Fibroblast of the conjunctiva (primary cell): ENCODE measurements at regions not wholly inside any gene's neighbourhood (a gene's known extent, or its start where the extent isn't known, plus 50 kb on each side); places are given as distances from the start of the nearest gene placed in this dataset.
"Not testable (repeated sequence)": the region's sequence is repeated elsewhere in the genome, so short reads cannot be mapped to it uniquely, and the experiment has no call there.

Source experiments
- DNase-seq: peaks from one replicate; pipeline ENCODE4 v3.0.0-alpha.2; 2010; ENCODE audit warnings: low read depth

DNA sequence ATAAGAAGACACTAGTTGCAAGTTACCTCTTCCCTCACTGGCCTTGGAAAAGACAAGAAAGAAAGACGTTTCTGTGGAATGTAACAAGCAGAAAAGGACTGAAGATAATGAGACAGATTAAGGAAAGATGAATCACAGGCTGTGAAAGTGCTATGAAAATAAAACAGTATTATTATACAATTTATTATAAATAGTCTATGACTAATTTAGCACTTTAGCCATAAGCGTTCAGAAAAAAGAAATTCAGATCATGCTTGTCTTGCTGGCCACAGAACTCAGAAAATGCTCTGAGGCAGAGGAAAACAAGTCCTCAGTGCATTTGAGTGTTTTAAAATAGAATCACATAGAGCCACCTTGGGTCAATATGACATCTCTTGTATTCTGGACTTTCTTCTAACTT, 174.8 kb upstream of the NBPF9 start:
- not testable (repeated sequence) for DNase-seq

DNA sequence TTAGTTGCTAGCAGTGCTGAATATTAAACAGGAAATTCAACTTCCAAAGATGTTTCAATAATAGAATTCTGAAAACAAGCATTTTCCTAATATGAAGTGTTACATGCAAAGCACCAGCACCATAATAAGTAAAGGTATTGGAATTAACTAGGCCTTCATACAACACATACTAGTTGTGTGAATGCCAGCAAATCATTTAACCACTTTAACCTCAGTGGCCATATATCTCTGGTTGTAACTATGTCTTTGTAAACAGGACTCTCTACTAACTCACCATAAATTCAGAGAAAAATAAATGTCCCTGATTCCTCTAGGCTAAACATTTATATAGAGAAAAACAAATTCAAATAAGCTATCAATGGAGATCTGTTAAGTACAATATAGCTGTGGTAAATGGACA, 175.7 kb upstream of the NBPF9 start:
- DNase-seq, result not testable (repeated sequence)

DNA sequence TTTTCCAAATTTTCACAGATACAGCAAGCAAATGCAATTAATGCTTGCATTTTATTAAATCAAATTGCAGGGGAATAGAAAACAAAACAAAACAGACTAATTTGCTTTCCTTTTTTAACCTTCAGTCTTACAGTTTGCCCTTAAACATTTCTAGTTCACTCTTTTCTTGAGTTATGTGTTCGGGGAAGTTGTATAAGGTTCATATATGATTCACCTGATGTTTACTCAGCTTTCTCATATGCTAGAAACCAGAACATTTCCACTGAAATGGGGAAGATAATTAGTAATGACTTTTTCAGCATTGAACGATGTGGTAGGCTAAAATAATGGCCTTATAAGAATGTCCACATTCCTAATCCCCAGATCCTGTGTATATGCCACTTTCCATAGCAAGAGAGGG, 176.2 kb upstream of the NBPF9 start:
- not testable (repeated sequence) for DNase-seq

DNA sequence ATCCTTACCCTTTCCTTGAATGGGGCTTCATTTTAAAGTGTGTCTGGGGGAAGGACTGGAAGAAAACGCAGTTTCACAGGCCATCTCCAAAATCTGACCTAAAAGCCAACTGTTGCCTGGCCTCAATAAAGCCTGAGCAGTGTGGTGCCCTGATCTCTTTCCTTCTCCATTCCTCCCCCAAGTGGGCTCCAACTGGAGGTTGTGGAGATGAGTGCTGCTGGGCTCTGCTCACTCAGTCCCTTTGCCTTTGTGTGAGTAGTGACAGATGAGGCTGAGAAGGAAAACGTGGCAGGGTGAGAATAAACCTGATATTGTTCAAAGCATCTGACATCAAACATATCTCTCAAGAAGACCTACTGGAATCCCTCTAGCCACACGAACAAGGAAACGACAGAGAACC, 181.4 kb upstream of the NBPF9 start:
- not testable (repeated sequence) for DNase-seq

DNA sequence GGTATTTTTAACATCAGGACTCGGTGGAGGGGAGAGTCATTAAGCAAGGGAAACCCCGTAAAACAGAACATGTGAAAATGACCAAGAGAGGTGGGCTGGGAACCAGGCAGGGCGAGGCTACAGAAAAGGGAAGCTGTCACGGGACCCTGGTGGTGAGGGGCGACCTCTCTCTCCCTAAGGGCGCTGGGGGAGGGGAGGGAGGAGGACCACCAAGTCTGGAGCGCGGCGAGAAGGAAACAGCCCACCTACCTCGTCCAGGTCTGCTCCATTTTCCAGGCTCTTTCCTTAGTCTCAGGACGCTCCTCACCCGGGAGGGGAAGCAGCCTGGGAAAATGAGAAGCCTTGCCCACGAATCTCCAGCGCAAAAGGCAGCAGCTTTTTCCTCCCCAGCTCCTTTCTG, 181.9 kb upstream of the NBPF9 start:
- DNase-seq, result not testable (repeated sequence)

DNA sequence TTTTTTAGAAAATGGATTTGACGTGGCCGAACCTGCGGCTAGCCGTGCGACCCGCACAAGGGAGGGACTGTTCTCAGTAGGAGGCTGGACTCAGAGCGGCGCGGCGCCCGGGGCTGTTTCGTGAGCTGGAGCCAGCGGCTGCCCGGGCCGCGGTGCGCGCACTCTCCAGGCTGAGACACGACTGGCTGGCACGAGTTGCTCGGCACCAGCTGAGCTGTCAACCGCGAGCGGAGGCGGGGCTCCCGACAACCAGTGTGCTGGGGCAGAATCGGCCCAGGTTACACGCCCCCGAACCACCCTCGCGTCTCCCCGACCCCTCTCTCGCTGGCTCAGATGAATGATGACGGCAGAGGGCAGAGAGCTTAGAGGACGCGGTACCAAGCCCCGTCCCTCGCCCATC, 182.3 kb upstream of the NBPF9 start:
- DNase-seq, result not testable (repeated sequence)

DNA sequence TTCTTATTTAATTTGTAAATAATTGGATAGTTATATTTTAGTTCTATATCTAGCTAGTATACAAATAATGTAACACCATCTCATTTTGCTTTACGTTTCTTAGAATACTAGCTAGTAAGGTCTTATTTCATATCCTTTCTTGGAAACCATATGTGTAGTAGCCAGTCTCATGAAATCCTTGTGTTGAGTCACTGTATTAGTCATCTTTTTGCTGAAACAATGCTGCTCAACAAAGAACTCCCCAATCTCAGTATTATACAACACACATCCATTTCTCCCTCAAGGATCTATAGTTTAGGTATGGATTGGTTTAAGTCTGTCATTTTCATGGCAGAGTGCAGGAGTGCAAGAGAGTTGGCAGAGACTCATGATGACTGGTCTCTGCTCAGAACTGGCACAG, 185.2 kb upstream of the NBPF9 start:
- DNase-seq, result not testable (repeated sequence)

DNA sequence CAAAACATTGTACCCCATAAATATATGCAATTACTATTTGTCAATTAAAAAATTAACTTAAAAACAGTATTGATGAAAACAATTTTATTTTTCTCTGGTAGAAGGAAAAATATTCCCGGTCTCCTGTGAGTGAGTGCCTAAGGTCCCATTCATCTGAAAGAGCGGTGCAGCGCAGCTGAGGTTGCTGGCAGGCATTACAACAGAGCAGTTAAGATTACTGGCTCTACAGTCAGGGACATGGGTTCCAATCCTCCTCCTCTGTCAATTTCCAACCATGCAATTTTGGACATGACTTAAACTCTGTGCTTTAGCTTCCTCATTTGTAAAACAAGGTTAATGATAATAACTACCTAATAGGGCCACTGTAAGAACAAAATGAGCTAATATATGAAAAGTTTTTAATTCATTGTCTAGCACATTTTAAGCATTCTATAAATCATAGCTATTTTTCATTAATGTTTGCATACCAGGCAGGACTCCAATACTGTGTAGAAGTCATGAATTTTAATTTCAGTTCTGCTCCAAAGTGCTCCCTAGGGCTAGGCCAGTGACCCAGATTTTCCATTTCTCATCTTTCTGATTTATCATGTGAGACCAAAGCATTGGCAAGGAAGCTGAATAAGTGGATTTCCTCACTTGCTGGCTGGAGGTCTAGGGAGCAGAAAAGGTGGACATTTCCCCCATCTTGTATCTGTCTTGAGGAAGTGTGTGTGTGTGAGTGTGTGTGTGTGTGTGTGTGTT, 174.2 kb upstream of the NBPF19 start:
- not testable (repeated sequence) for DNase-seq

DNA sequence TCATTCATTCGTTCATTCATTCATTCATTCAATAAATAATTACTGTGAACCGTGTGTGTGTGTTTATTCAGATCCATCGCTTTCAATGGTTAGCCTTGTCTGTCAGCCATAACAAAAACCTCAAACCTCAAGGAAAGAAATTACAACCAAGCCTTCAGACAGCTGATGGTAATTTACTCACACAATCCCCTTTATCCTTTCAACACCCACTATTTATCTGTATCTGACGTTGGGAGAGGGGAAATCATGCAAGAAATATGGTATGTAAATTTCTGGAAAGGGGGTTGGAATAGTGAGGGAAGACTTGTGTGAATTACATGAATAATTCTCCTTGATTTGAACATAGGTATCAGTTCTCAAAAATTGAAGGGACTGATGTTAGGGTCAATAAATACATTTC, 173.6 kb upstream of the NBPF19 start:
- DNase-seq, result not testable (repeated sequence)

DNA sequence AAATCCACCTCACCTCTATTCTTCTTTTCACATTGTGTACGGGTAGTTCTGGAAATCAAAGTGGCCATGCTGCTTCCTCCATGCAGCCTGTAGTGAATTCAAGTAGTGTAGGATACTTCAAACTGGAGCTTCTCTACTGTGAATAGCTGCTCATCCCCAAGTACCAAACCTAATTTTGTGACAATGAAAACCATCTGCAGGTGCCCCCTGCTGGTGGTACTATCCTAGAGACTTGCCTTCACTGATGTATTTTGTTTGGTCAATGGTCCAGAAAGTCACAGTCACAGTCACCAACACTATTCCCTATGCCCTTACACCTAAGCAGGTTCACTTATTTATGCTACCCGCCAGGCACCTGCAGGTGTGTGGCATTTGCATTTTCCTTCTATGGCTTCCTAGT, 170.0 kb upstream of the NBPF19 start:
- DNase-seq, result not testable (repeated sequence)

DNA sequence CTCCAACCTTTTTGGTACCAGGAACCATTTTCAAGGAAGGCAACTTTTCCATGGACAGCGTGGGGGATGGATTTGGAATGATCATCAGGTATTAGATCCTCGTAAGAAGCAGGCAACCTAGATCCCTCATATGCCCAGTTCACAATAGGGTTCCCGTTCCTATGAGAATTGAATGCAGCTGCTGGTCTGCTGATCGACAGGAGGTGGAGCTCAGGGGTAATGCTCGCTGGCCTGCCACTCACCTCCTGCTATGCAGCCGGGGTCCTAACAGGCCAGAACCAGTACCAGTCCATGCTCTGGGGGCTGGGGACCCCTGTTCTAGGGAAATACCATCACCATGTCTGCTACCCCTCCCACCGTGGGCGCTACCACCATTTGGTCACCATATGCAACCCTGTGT, 167.2 kb upstream of the NBPF19 start:
- DNase-seq, result not testable (repeated sequence)

DNA sequence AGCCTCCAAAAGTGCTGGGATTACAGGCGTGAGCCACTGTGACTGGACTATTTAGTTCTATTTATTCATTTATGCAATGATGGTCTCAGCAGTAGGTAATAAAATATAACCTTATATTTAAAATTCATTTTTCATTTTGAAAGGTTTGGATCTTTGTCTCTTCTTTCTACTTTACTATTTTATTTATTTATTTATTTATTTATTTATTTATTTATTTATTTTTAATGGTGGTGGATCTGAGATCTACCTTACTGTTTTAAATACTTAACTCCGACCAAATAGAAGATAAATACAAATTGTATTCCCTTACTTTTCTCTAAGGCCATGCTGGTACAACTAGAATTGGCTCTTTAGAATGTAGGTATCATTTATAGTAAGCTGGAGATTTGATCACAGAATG, 159.9 kb upstream of the NBPF19 start:
- DNase-seq, result not testable (repeated sequence)

DNA sequence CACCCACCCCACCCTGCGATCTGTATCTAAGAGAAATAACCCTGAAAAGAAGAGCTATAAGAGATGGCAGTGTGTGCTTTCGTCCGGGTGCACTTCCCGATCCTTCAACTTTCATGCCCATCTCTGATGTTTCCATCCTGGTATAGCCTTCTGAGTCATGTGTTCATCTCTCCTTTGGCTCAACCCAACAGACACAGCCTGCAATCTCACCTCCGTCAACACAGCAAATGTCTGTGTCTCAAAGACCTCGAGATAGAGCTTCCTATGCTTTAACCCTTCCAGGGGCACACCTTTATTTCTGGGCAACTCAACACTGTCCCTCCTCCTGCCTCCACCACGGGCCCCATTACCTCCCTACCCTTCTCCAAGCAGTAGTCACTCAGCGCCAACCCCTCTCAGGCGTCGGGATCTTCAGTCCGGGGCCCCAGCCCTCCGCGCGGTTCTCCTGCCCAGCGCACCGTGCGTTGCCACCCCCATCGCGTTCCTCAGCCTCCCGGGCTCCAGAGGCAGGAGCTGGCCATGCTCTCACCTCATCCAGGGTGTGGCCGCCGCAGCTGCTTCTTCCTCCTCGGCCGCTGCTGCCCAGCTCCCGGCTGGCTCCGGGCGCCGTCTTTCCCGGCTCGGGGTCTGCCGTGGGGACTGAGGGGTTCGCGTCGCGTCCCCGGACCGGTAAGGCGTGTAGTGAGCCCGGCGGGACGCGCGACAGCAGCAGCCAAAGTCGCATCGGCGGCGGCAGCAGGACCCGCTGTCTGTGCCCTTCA, 153.7 kb upstream of the NBPF19 start:
- DNase-seq, result not testable (repeated sequence)

DNA sequence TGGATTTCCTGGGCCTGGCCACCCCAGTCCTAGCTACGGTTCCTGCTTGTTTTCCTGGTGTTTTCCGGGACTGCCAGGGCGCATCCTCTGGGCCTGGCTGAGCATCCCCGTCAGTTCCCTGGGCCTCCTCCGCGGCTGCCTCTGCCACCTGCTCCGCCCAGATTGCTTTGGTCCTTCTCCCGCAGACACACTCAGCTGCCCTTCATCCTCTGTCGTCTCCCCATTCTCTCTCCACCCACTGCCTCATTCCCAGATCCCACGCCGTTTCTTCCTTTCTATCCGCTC, 153.2 kb upstream of the NBPF19 start:
- DNase-seq, result not testable (repeated sequence)

DNA sequence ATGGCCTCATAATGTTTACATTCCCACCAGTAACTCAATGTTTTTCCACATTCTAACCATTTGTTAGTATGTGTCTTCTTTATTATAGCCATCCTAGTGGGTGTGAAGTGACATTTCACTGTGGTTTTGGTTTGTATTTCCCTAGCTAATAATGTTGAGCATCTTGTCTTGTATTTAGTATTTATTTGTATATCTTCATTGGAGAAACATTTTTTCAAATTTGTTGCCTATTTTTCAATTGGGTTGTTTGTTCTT, 144.8 kb upstream of the NBPF19 start:
- DNase-seq, result not testable (repeated sequence)

DNA sequence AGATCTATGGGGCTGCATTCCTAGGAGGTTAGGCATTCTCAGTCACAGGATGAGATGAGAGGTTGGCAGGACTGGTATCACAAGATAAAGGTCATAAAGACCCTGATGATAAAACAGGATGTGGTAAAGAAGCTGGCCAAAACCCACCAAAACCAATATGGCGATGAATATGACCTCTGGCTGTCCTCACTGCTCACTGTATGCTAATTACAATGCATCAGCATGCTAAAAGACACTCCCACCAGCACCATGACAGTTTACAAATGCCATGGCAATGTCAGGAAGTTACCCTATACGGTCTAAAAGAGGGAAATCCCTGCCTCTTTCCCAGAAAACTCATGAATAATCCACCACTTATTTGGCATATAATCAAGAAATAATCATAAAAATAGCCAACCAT, 138.8 kb upstream of the NBPF19 start:
- not testable (repeated sequence) for DNase-seq

DNA sequence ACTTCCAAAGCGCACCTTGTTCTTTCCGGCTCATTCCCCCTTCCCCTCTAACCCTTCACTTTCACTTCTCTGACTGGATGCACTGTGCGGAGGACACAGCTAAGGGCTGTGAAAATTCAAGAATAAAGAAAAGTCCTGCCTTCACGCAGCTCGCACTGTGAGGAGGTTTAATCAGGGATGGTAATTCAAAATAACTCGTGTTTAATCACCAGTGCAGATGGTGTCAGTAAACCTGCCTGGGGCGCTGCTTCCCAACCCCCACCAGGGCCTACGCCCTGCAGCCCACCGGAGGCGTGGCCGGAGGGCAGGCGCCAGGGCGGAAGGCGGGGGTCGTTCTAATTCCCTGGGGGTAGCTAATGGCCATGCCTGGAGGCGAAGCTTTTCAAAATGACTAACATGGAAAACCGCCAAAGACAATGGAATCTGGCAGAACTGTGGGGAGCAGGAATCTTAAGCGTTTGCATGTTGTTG, 136.6 kb upstream of the NBPF19 start:
- not testable (repeated sequence) for DNase-seq

DNA sequence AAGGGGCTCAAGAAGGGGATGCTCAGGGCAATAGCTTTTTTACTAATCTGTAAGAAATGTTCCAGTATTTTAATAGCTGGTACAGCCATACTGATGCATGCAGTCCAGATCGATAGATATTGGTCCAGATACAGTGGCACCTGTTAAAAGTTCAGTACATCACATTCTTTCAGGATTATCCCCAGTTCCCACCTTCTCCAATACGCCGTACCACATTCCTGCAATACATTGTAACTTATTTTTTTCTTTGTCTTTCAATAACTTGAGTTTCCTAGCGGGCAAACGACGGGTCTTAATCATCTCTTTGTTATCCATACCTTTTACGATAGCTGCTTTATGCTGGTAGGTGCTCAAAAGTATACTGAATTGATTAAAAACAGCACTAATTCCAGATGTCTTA, 136.1 kb upstream of the NBPF19 start:
- DNase-seq, result not testable (repeated sequence)

DNA sequence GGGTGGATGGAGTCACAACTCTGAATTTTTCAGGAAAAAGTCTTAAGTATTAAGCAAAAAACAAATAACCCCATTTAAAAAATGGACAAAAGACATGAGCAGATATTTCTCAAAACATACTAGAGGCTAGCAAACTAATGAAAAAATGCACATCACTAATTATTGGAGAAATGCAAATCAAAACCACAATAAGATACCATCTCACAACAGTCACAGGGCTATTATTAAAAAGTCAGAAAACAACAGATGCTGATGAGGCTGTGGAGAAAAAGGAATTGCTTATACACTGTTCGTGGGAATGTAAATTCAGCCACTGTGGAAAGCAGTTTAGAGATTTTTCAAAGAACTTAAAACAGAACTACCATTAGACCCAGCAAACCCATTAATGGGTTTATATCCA, 125.4 kb upstream of the NBPF19 start:
- DNase-seq, result not testable (repeated sequence)

DNA sequence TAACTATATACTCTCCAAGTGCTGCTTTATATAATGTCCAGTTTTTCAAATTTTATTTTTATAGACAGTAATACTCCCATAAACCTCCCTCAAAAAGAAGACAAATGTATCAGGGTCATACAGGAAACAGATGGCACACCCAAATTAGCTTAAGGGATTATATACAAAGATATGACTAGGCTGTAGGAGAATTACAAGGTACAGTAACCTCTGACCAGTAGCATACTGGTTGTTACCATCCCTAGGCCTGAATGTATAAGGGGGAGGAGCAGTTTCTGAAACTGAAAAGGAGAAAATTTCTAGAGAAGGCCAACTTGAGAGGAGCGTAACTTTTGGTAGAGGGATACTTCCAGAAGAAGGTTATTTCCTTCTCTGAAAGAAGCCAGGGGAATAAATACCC, 122.6 kb upstream of the NBPF19 start:
- DNase-seq, result not testable (repeated sequence)

DNA sequence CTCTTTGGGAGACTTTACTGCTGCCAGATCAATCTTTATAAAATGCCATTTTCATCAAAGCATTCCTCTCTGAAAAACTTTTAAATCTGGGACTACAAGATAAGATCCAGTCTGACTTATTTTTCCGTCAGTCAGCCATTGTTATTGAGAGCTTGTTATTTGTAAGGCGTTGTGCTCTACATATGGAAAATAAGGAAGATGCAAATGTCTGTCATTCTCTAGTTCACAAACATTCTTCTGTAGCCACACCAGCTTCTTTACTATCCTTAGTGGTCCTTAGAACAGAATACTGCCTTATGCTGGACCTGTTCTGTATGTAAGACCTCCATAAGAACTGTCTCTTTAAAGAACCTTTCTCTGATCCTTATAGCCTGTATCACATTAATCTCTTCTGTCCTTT, 120.3 kb upstream of the NBPF19 start:
- not testable (repeated sequence) for DNase-seq

DNA sequence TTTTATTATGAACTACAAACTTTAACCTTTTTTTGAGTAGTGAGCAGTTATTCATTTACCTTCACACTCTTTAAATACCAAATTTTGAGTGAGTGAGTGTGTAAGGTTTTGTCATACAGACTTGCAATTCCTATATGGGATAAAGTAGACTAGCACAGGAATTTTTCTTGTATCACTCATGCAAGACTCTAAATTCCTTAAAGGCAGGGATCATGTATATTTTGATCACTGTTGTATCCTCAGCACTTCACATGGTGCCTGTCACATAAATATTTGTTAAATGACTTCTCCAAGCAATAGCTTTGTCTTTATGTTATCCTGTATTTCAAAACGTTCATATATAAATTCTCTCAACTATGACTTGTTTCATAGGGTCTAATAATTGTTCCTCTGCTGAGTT, 119.1 kb upstream of the NBPF19 start:
- DNase-seq, result not testable (repeated sequence)

DNA sequence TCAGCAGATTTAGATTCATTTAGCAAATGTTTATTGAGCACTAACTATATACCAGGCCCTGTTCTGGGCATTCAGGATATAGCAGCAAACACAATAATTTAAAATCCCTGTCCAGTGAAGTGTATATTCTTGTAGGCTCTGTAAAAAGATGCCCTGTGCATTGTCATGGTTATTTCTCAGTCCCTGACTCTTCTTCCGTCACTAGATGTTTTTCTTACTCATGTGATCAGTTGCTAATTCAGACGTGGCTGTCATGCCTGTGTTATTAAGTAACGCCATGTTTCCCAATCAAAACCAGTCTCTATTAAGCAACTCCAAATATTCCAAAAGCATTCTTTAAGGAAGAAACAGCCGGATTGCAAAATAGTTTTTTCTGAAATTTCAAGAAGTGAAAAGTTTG, 118.7 kb upstream of the NBPF19 start:
- not testable (repeated sequence) for DNase-seq

DNA sequence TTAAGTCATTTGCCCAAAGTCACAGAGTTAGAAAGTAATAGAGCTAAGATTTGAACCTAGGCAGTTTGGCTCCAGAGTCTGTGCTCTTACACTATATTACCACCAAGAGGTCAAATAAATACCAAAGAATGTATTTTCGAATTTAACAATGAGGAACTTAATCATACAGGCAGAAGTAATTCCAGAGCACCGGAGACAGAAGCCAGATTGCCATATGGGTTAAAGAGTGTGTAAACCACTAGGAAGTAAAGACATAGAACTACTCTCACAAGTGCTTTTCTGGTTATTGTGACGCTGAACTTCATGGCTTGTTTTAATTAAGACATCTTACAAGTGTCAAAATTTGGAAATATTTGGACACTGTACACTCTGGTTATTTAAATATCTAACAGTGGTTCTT, 114.5 kb upstream of the NBPF19 start:
- not testable (repeated sequence) for DNase-seq
